Activated naive CD8-positive, alpha-beta T cell treated with anti-CD3 and anti-CD28 coated beads, Interleukin-2, amount 10 ng/mL, durations not matched to agents 7 days and 5 days (primary cell): ENCODE measurements at regions not wholly inside any gene's neighbourhood (a gene's known extent, or its start where the extent isn't known, plus 50 kb on each side); places are given as distances from the start of the nearest gene placed in this dataset.

ENCODE experiments used
- ATAC-seq: fragments of 150-1000 bp; cut with Tn5 transposase; one replicate; pipeline ENCODE4 v1.10.0; 2021; ENCODE audit warnings: low read depth, moderate library complexity
- POLR2A ChIA-PET: fragments of 350-600 bp; sonication (Branson Sonifier 250); formaldehyde crosslinking; loops from one replicate; lab custom pipeline; 2021; ENCODE audit warnings: antibody characterized with exemption; lab: Charles Lee
- DNase-seq: peaks from one replicate; pipeline ENCODE4 v3.0.0; 2021
- H3K27ac Mint-ChIP-seq: one replicate; pipeline ENCODE4 v1.8.0; 2022; ENCODE audit warnings: mild to moderate bottlenecking, mixed read lengths
- H3K27me3 Mint-ChIP-seq: one replicate; pipeline ENCODE4 v1.8.0; 2022; ENCODE audit warnings: mild to moderate bottlenecking, moderate library complexity, mixed read lengths
- H3K36me3 Mint-ChIP-seq: one replicate; pipeline ENCODE4 v1.8.0; 2021; ENCODE audit warnings: mild to moderate bottlenecking, mixed read lengths
- H3K4me1 Mint-ChIP-seq: one replicate; pipeline ENCODE4 v1.8.0; 2021; ENCODE audit warnings: mixed read lengths
- H3K4me3 Mint-ChIP-seq: one replicate; pipeline ENCODE4 v1.8.0; 2022; ENCODE audit warnings: mild to moderate bottlenecking, moderate library complexity, mixed read lengths
- H3K9me3 Mint-ChIP-seq: one replicate; pipeline ENCODE4 v1.8.0; 2021; ENCODE audit warnings: mixed read lengths

DNA sequence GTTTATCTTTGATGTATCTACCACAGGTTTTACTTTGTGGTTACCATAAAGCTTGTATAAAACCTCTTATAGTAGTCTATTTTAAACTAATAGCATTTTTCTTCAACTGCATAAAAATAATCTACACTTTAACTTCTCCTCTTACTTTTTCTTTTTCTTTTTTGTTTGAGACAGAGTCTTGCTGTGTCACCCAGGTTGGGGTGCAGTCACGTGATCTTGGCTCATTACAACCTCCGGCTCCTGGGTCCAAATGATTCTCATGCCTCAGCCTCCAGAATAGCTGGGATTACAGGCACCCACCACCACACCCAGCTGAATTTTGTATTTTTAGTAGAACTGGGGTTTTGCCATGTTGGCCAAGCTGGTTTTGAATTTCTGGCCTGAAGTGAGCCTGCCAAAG is 53.4 kb upstream of the ZKSCAN2 start:
- POLR2A ChIA-PET: no interaction called here
- Mint-ChIP-seq H3K4me3 (no peak overlapping the region), H3K27ac (no peak overlapping the region), H3K9me3 (peaks cover 17% of the 10 kb centered on the region), H3K4me1 (no peaks in the 10 kb centered on the region), H3K36me3 (peaks cover 5% of the 10 kb centered on the region), H3K27me3 (no peaks in the 10 kb centered on the region)
- no peak for ATAC-seq
- no peak for DNase-seq
